ENCODE measurements at regions not wholly inside any gene's neighbourhood (a gene's known extent, or its start where the extent isn't known, plus 50 kb on each side); places are given as distances from the start of the nearest gene placed in this dataset.

DNA sequence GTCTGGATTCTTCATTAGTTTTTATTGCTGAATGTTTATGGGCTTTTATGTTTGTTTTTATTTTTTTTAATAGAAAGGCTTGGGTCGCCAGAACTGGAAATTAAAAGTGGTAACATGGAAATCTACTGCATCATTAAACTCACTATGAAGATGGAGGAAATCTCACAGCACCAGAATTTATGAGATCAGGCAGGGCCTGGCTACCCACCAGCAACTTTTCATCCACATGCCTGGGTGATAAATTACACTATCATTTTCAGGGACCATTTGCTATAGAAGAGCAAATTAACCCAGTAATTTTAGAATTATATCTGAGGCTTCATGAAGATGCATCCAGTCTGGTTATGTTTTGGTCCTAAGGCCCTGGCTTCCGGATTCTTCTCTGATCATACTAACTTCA is 57.8 kb upstream of the PLCB4 start:
- H4K5ac ChIP-seq (ENCODE audit: insufficient read length, low read depth, low read length), result no peak overlapping the region
- H4K8ac ChIP-seq (ENCODE audit: extremely low read depth, insufficient read depth, low read length), result no peak overlapping the region
- H2BK5ac ChIP-seq (ENCODE audit: low read depth, low read length), result no peak overlapping the region
- no peak overlapping the region for H3K4me3 ChIP-seq (ENCODE audit: extremely low read depth in 1 of 4, insufficient read depth in 2 of 4, low read depth in 3 of 4, low read length in 4 of 4)
- no peak overlapping the region for H2BK120ac ChIP-seq (replicated peaks; ENCODE audit: low read depth, low read length)
- no peaks in the 10 kb centered on the region for H3K9me3 ChIP-seq (ENCODE audit: insufficient read depth in 2 of 2, low read depth in 1 of 2, low read length in 1 of 2)
- H3K79me1 ChIP-seq (ENCODE audit: low read depth, low read length), result no peaks in the 10 kb centered on the region
- H4K20me1 ChIP-seq (replicated peaks in 1 of 2; ENCODE audit: control insufficient read depth in 1 of 2, insufficient read depth in 2 of 2, low read length in 2 of 2), result no peaks in the 10 kb centered on the region
- FAIRE-seq, result no peak
- H3K18ac ChIP-seq (ENCODE audit: extremely low read depth, low read length), result no peak overlapping the region
- ChIA-PET CTCF (ENCODE audit: partially characterized antibody) (no interaction called here), POLR2A (ENCODE audit: partially characterized antibody) (no interaction called here)
- no peaks in the 10 kb centered on the region for H3K79me2 ChIP-seq (ENCODE audit: control insufficient read depth in 1 of 2, insufficient read depth in 2 of 2, low read length in 2 of 2)
- H3K14ac ChIP-seq (ENCODE audit: insufficient read length), result no peak overlapping the region
- H2BK12ac ChIP-seq (ENCODE audit: low read depth, low read length), result no peak overlapping the region
- no peak overlapping the region for H2BK15ac ChIP-seq (ENCODE audit: low read length)
- H3K27me3 ChIP-seq (replicated peaks in 1 of 4; ENCODE audit: control insufficient read depth in 3 of 4, extremely low read depth in 1 of 4, insufficient read depth in 3 of 4, low read length in 3 of 4), result peaks cover 0 to 1% (median 0%) of the 10 kb centered on the region in 4 experiments; a peak in 1 of 7 replicates
- H3K9ac ChIP-seq (replicated peaks in 1 of 4; ENCODE audit: extremely low read depth in 1 of 4, low read depth in 3 of 4, low read length in 3 of 4), result no peak overlapping the region
- DNase-seq (ENCODE audit: low read depth in 1 of 2, low spot score in 2 of 2), result no peak
- H3K36me3 ChIP-seq (ENCODE audit: control insufficient read depth in 2 of 4, insufficient read depth in 4 of 4, low read length in 3 of 4), result no peaks in the 10 kb centered on the region
- 77% methylated on average over 2 of the region's 2 CpGs; no CpG with 5 or more reads in 1 of the 2 experiments for WGBS, 2 experiments (ENCODE audit: extremely low coverage in 1 of 2, insufficient coverage in 1 of 2, insufficient read length in 1 of 2, insufficient replicate concordance in 2 of 2, low coverage in 1 of 2, low lambda C conversion rate in 2 of 2, missing lambda C conversion rate in 1 of 2)
- H4K91ac ChIP-seq (replicated peaks; ENCODE audit: insufficient read length, low read length), result no peak overlapping the region
- H3K23ac ChIP-seq (ENCODE audit: insufficient read length), result no peak overlapping the region
- no peak overlapping the region for H2AFZ ChIP-seq (ENCODE audit: low read length)
- no peaks in the 10 kb centered on the region for H3K4me1 ChIP-seq (replicated peaks in 1 of 4; ENCODE audit: control insufficient read depth in 3 of 4, insufficient read depth in 4 of 4, low read length in 3 of 4)
- no peak overlapping the region for H3K27ac ChIP-seq (ENCODE audit: low read depth, low read length)
- no peak overlapping the region for H2AK5ac ChIP-seq (ENCODE audit: low read depth, low read length)
- H3K23me2 ChIP-seq (ENCODE audit: low read depth, low read length), result no peaks in the 10 kb centered on the region; the same call in 1 of the 2 replicates
- H3K4me2 ChIP-seq (ENCODE audit: insufficient read depth in 1 of 2, low read depth in 2 of 2, low read length in 2 of 2), result no peak overlapping the region
- H3K4ac ChIP-seq (replicated peaks; ENCODE audit: insufficient read length, low read depth, low read length), result no peak overlapping the region
- H3K56ac ChIP-seq (replicated peaks; ENCODE audit: insufficient read length, low read depth, low read length), result no peak overlapping the region
- H2BK20ac ChIP-seq (ENCODE audit: low read length), result no peak overlapping the region
- TF ChIP-seq FOSL1 (IDR thresholded peaks at IDR 0.05; ENCODE audit: insufficient read depth, low read depth, low read length) (no peak), POU5F1 (IDR thresholded peaks at IDR 0.05; ENCODE audit: low read depth, low read length) (no peak), ASH2L (IDR thresholded peaks at IDR 0.05; ENCODE audit: low read length) (no peak), SIN3A (conservative IDR thresholded peaks at IDR 0.05 in 1 of 2, IDR thresholded peaks at IDR 0.05 in 1 of 2; ENCODE audit: low read depth in 1 of 2, low read length in 2 of 2) (no peak), CHD1 (IDR thresholded peaks at IDR 0.05; ENCODE audit: low read depth, low read length) (no peak), RAD21 (IDR thresholded peaks at IDR 0.05 in 1 of 2, conservative IDR thresholded peaks at IDR 0.05 in 1 of 2; ENCODE audit: low read depth in 2 of 2, low read length in 2 of 2) (no peak), CEBPB (IDR thresholded peaks at IDR 0.05; ENCODE audit: low read depth, low read length) (no peak), HDAC6 (IDR thresholded peaks at IDR 0.05; ENCODE audit: low read depth, low read length) (no peak), ZNF274 (IDR thresholded peaks at IDR 0.05; ENCODE audit: borderline replicate concordance, extremely low read depth, low read length) (no peak), JUND (IDR thresholded peaks at IDR 0.05; ENCODE audit: low read length) (no peak), SP4 (IDR thresholded peaks at IDR 0.05; ENCODE audit: low read length) (no peak), KDM4A (IDR thresholded peaks at IDR 0.05; ENCODE audit: low read depth, low read length, severe bottlenecking) (no peak), NANOG (IDR thresholded peaks at IDR 0.05; ENCODE audit: insufficient read depth, low read depth, low read length, poor library complexity, severe bottlenecking) (no peak)
